ENCODE measurements at regions not wholly inside any gene's neighbourhood (a gene's known extent, or its start where the extent isn't known, plus 50 kb on each side); places are given as distances from the start of the nearest gene placed in this dataset.

DNA sequence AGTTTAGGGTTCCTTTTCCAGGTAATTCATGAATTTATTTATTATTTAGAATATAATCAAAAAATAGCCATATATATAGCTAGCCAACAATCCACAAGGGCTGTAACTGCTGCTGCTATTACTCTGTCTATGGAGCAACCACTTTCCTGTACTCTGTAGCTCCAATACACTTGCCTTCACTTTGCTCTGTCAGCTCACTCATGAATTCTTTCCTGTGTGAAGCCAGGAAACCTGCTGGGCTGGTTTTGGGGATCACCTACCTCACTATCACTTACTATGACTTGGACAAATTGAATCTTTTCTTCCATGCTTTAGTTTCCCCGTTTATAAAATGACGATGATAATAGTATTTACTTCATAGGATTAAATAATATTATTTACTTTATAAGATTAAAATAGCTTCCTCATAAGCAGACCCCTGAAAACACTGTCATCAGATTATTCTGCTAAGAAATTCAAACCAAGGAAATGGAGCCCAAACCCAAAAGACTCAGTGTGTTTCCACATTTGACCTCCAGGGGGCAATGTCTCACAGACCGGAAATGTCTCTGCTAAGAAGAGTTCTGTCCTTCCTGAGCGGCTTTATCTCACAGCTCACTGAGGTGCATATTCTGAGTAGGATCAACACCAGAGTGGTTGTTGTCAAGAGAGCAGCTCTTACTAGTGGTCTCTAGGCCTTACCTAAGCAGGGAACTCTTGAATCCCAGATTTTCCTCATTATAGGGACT lies 457.1 kb downstream of the DAD1 start:
- TF ChIP-seq, protein P1, sequence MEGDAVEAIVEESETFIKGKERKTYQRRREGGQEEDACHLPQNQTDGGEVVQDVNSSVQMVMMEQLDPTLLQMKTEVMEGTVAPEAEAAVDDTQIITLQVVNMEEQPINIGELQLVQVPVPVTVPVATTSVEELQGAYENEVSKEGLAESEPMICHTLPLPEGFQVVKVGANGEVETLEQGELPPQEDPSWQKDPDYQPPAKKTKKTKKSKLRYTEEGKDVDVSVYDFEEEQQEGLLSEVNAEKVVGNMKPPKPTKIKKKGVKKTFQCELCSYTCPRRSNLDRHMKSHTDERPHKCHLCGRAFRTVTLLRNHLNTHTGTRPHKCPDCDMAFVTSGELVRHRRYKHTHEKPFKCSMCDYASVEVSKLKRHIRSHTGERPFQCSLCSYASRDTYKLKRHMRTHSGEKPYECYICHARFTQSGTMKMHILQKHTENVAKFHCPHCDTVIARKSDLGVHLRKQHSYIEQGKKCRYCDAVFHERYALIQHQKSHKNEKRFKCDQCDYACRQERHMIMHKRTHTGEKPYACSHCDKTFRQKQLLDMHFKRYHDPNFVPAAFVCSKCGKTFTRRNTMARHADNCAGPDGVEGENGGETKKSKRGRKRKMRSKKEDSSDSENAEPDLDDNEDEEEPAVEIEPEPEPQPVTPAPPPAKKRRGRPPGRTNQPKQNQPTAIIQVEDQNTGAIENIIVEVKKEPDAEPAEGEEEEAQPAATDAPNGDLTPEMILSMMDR (conservative IDR thresholded peaks at IDR 0.05), result peak; percentile 65
- TF ChIP-seq EZH2 (IDR thresholded peaks at IDR 0.05; ENCODE audit: low read depth), result no peak

Measured in PC-9 (cell line).